ENCODE measurements at regions not wholly inside any gene's neighbourhood (a gene's known extent, or its start where the extent isn't known, plus 50 kb on each side); places are given as distances from the start of the nearest gene placed in this dataset.
"Not testable (repeated sequence)": the region's sequence is repeated elsewhere in the genome, so short reads cannot be mapped to it uniquely, and the experiment has no call there.

- DNase-seq (ENCODE audit: low read depth, low spot score), result no peak
Measured at GRCh38 chr3:166444336-166444735, 607.1 kb upstream of the BCHE start.

GRCh38 chr3:166435469-166436057 lies 598.3 kb upstream of the BCHE start:
- no peak for DNase-seq (ENCODE audit: low read depth, low spot score)
- TF ChIP-seq CTCF (IDR thresholded peaks at IDR 0.05; ENCODE audit: low read depth, low read length), result no peak
- in situ Hi-C loops (cut with HindIII; ENCODE audit: low sequenced_read_pairs), result no loop called here
- H3K4me3 ChIP-seq (ENCODE audit: low read depth, low read length), result no peak overlapping the region

More at GRCh38 chr3:166444336-166444735, 607.1 kb upstream of the BCHE start:
- TF ChIP-seq CTCF (IDR thresholded peaks at IDR 0.05; ENCODE audit: low read depth, low read length), result no peak
- no peak overlapping the region for H3K4me3 ChIP-seq (ENCODE audit: low read depth, low read length)
- in situ Hi-C loops (cut with HindIII; ENCODE audit: low sequenced_read_pairs), result no loop called here

- TF ChIP-seq CTCF (IDR thresholded peaks at IDR 0.05; ENCODE audit: low read depth, low read length), result no peak
- in situ Hi-C loops (cut with HindIII; ENCODE audit: low sequenced_read_pairs), result no loop called here
Measured at GRCh38 chr3:166433060-166433459, 595.8 kb upstream of the BCHE start.

GRCh38 chr3:166425900-166426611 lies 588.8 kb upstream of the BCHE start:
- TF ChIP-seq CTCF (IDR thresholded peaks at IDR 0.05; ENCODE audit: low read depth, low read length), result no peak
- in situ Hi-C loops (cut with HindIII; ENCODE audit: low sequenced_read_pairs), result no loop called here
- H3K4me3 ChIP-seq (ENCODE audit: low read depth, low read length), result no peak overlapping the region
- no peak for DNase-seq (ENCODE audit: low read depth, low spot score)

More at GRCh38 chr3:166433060-166433459, 595.8 kb upstream of the BCHE start:
- no peak overlapping the region for H3K4me3 ChIP-seq (ENCODE audit: low read depth, low read length)
- no peak for DNase-seq (ENCODE audit: low read depth, low spot score)

GRCh38 chr3:166425021-166425420 lies 587.8 kb upstream of the BCHE start:
- in situ Hi-C loops (cut with HindIII; ENCODE audit: low sequenced_read_pairs), result no loop called here
- TF ChIP-seq CTCF (IDR thresholded peaks at IDR 0.05; ENCODE audit: low read depth, low read length), result no peak
- no peak overlapping the region for H3K4me3 ChIP-seq (ENCODE audit: low read depth, low read length)
- DNase-seq (ENCODE audit: low read depth, low spot score), result no peak

GRCh38 chr3:166423824-166424513 lies 586.7 kb upstream of the BCHE start:
- DNase-seq (ENCODE audit: low read depth, low spot score); in situ Hi-C loops (cut with HindIII; ENCODE audit: low sequenced_read_pairs); H3K4me3 ChIP-seq (ENCODE audit: low read depth, low read length): not testable (repeated sequence)

GRCh38 chr3:166422556-166422955 lies 585.3 kb upstream of the BCHE start:
- no peak for TF ChIP-seq CTCF (IDR thresholded peaks at IDR 0.05; ENCODE audit: low read depth, low read length)
- in situ Hi-C loops (cut with HindIII; ENCODE audit: low sequenced_read_pairs), result no loop called here
- no peak for DNase-seq (ENCODE audit: low read depth, low spot score)
- H3K4me3 ChIP-seq (ENCODE audit: low read depth, low read length), result no peak overlapping the region

Measured in astrocyte of the spinal cord (primary cell).